Transverse colon (tissue), 4 donors: ENCODE measurements at regions not wholly inside any gene's neighbourhood (a gene's known extent, or its start where the extent isn't known, plus 50 kb on each side); places are given as distances from the start of the nearest gene placed in this dataset.

Experiments
- CTCF ChIP-seq, 5 experiments: fragments of 200-600 bp in 3 of 5; fragments of 450-650 bp in 2 of 5; sonication (generic) in 3 of 5; IDR thresholded peaks; 1 replicate in 2 of 5; 2 replicates in 3 of 5; pipeline ENCODE4 v1.5.1; 2016 to 2017; ENCODE audit warnings: antibody characterized with exemption in 5 of 5, inconsistent platforms in 3 of 5, mild to moderate bottlenecking in 2 of 5, moderate library complexity in 1 of 5
- EP300 ChIP-seq: sonication (generic); formaldehyde crosslinking; IDR thresholded peaks from one replicate; pipeline ENCODE4 v1.6.1; 2017; ENCODE audit warnings: antibody characterized with exemption, low read depth
- POLR2A ChIP-seq: fragments of 450-650 bp; IDR thresholded peaks from one replicate; pipeline ENCODE4 v1.6.1; 2016; ENCODE audit warnings: antibody characterized with exemption, mild to moderate bottlenecking, moderate library complexity
- POLR2AphosphoS5 ChIP-seq, 3 donors: sonication (generic); formaldehyde crosslinking; IDR thresholded peaks; one replicate each; pipeline ENCODE4 v1.6.1; 2016; ENCODE audit warnings: antibody characterized with exemption in 3 of 3

- TF ChIP-seq POLR2AphosphoS5 (IDR thresholded peaks at IDR 0.05) (no peak), CTCF (IDR thresholded peaks at IDR 0.05) (no peak), EP300 (no peak), POLR2A (no peak)
Measured at GRCh38 chrX:34509394-34509793, 147.7 kb downstream of the TMEM47 start.
